AG09309 (cell line): ENCODE measurements at regions not wholly inside any gene's neighbourhood (a gene's known extent, or its start where the extent isn't known, plus 50 kb on each side); places are given as distances from the start of the nearest gene placed in this dataset.

Experiments
- DNase-seq: peaks from one replicate; pipeline ENCODE4 v3.0.0-alpha.2; 2010; ENCODE audit warnings: low read depth
- H3K4me3 ChIP-seq: 2 replicates; pipeline ENCODE4 v1.5.1; 2011; ENCODE audit warnings: mild to moderate bottlenecking, low read depth, low read length, moderate library complexity; ENCODE audit not compliant: control insufficient read depth
- TF ChIP-seq, protein P1 (sequence below): IDR thresholded peaks from 2 replicates; pipeline ENCODE4 v1.5.1; 2011; ENCODE audit warnings: mild to moderate bottlenecking, low read depth, low read length, inconsistent platforms; ENCODE audit not compliant: insufficient read depth, control insufficient read depth; ENCODE audit errors: missing control alignments

DNA sequence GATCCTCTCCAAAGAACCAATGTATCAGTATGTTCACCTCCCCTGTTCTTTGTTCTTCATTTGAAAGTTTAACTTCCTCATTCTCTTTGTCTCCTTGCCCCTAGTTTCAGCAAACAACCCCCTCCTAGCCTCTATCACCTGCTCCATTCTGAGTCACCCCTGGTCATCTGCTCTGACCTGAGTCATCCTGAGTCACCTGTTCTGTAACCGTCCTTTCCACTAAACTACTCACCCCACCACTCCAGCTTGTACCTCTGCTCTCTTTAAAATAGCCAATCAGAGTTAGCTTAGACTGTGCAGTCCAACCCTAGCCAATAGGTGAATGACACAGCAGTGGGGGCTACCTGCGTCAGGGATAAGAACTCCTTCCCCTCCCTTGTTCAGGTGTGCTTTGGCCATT is 249.8 kb upstream of the AADAT start:
- TF ChIP-seq, protein P1, sequence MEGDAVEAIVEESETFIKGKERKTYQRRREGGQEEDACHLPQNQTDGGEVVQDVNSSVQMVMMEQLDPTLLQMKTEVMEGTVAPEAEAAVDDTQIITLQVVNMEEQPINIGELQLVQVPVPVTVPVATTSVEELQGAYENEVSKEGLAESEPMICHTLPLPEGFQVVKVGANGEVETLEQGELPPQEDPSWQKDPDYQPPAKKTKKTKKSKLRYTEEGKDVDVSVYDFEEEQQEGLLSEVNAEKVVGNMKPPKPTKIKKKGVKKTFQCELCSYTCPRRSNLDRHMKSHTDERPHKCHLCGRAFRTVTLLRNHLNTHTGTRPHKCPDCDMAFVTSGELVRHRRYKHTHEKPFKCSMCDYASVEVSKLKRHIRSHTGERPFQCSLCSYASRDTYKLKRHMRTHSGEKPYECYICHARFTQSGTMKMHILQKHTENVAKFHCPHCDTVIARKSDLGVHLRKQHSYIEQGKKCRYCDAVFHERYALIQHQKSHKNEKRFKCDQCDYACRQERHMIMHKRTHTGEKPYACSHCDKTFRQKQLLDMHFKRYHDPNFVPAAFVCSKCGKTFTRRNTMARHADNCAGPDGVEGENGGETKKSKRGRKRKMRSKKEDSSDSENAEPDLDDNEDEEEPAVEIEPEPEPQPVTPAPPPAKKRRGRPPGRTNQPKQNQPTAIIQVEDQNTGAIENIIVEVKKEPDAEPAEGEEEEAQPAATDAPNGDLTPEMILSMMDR = no peak
- no peak for DNase-seq
- no peak overlapping the region for H3K4me3 ChIP-seq

DNA sequence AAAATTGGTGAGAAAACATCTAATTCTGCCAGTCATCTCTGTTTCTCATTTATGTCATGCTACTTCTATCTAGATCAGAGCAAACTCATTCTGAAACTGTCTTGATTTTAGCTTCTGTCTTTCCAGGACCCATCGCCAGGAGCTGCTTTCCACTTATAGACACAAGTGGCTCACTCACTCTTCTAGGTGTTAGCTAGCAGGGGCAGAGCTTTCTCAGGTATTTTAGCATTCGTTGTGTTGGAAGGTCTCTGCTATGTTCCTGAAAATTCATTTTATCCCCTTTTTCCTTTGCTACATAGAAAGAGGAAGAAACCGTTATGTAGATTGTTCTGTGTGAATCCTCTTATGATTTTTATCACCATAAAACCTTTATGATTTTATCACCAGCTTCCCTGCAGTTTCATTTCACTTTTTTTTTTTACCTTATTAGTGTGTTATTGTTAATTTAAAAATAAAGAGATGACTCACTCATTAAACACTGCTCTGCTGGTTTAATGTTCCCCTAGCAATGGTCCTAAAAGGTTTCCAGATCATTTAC is 246.6 kb upstream of the AADAT start:
- DNase-seq = no peak
- H3K4me3 ChIP-seq = no peak overlapping the region
- TF ChIP-seq, protein P1 = no peak

DNA sequence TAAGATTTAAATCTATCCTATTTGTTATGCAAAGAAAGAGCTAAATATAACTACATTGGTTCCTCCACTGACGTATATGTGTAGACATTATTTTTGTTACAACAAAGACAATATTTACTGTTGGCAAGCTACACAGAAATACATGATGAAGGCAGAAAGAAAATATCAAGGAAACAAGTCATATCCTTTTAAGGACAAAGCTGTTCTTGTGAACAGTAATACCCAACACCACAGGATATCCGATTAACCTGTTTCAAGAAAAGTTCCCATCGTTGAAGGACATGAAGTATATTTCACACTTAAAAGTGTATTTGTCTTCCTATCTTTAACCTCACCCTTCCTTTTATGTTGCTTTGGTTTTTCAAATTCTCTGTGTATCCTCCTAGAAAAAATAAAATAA is 235.8 kb upstream of the AADAT start:
- TF ChIP-seq, protein P1 = no peak
- no peak for DNase-seq
- H3K4me3 ChIP-seq = no peak overlapping the region

DNA sequence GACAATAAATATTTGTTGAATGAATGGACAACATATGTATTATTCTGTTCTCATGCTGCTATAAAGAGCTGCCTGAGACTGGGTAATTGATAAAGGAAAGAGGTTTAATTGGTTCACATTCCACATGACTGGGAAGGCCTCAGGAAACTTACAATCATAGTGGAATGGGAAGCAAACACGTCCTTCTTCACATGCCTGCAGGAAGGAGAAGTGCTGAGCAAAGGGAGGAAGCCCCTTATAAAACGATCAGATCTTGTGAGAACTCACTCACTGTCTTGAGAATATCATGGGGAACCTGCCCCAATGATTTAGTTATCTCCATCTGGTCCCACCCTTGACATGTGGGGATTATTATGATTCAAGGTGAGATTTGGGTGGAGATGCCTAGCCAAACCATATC is 233.9 kb upstream of the AADAT start:
- TF ChIP-seq, protein P1 = no peak
- no peak for DNase-seq
- H3K4me3 ChIP-seq = no peak overlapping the region

DNA sequence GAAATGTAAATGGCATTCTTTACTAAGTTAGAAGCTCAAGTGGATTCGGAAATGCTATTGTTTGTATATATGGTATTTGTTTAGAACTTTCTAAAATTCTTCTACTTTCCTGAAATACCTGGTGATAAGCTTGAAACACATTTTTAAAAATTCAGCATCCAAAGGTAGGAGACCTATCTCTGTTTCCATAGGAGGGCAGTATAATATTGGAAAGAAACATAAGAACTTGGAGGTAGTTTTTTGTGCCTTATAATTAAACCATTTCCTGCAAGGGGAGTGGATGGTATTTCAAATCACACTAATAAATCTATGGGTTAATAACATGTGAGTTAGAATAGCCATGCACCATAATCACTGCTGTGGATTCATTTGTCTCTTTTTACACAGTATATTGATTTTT is 217.4 kb upstream of the AADAT start:
- H3K4me3 ChIP-seq = no peak overlapping the region
- TF ChIP-seq, protein P1 = no peak
- DNase-seq = no peak

DNA sequence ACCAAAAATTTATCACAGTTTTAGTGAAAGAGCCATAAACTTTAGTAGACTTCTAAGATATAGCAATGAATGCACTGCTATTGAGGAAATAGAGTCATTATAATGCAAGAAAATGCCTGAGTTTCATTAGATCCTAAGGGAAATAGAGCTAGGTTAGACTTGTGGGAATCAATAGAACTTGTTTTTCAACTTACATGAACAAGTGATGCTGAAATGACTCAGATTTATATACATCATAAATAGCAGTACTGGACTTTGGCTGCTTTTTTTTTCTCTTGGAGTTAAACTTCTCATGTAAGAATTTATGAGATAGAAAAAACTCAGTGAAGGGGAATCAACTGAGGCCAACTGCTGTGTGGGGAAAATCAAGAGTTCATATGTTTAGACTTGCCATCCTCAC is 216.5 kb upstream of the AADAT start:
- TF ChIP-seq, protein P1 = no peak
- no peak overlapping the region for H3K4me3 ChIP-seq
- no peak for DNase-seq

DNA sequence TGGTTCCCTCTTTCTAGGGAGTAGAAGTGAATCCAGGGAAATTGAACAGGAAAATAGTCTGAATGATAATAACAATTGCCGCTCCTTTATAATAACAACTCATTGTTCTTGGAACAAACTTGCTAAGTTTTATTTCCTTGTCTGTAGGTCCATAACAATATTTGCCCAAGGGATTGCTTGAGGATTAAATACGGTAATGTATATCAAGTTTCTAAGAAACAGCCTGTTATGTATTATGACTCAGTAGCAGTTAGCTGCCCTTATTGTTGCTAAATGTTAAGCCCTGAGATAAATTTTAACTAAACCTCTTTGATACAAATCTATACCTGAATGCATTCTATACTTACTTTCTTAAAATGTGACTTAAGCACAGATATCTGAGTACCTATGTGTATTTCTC is 215.9 kb upstream of the AADAT start:
- H3K4me3 ChIP-seq = no peak overlapping the region
- DNase-seq = no peak
- TF ChIP-seq, protein P1 = no peak
